Stimulated activated CD4-positive, alpha-beta T cell treated with anti-CD3 and anti-CD28 coated beads, TNF-alpha, amount 100 ng/mL, for 48 hours (primary cell): ENCODE measurements at regions not wholly inside any gene's neighbourhood (a gene's known extent, or its start where the extent isn't known, plus 50 kb on each side); places are given as distances from the start of the nearest gene placed in this dataset.
A peak's percentile ranks its signal among the peaks of the same experiment; 100 is the strongest.
"Not testable (repeated sequence)": the region's sequence is repeated elsewhere in the genome, so short reads cannot be mapped to it uniquely, and the experiment has no call there.

ENCODE experiments used
- DNase-seq, 3 donors: peaks; one replicate each; pipeline ENCODE4 v3.0.0-alpha.2; 2020; ENCODE audit warnings: low read depth in 3 of 3

DNA sequence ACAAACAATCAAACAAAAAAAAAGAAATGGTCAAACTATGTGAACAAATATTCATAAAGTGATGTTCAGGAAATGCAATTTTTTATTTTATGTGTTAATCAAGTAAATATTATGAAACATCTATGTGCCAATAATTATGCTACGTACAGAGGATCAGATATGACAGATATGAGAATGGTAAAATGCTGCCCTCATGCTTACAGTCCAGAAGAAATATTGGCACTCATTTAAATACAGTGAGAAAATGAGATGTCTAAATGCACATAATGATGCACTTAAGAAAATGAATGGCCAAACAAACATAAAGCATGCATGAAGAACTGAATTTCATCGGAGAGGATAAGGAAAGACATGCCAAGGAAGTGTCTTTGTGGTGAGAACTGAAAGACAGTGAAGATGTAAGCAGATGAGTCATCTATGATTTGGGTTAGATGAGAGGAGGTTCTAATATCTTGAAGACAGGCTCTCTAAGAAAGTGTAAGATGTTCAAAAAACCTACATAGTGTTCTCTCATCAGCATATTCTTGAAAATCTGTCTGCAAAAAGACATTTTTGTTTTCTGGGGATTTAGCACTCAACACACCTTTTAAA, 1231.1 kb upstream of the ACO1 start:
- no peak for DNase-seq

DNA sequence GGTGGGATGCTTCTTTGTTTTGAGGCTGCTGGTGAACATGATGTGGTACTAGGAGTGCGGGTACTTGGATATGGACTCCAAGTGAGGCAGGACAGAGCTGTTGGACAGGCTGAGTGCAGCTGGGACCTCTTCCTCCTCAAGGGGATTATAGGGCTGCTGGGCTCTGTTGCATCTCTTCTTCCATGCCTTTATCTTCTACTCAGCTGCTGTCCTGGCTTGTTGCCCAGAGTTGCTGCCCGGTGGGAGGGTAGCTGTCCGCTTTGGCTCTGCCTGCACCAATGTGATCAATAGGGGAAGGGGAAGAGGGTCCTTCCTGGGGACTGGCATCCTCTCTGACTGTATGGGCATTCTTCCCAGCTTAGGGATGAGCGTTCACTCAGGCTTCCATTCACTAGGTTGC, 1217.9 kb upstream of the ACO1 start:
- no peak for DNase-seq

DNA sequence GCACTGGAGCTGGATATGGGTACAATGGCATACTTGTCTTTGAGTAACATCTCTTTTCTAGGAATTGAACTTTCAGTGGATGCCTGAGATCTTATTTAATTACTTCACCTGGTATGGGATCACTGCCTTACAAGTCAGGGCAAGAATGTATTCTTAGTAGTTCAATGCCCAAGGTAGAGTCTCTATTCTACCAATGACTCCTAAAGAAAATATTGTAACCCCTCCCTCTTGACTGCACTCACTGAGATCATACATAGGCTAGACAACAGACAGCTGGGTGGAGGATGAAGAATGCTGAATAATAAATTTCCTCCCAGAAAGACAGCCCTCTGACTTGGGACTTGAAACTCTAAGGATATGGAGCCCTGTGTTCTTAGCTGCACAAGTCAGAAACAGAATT, 1216.3 kb upstream of the ACO1 start:
- no peak for DNase-seq

DNA sequence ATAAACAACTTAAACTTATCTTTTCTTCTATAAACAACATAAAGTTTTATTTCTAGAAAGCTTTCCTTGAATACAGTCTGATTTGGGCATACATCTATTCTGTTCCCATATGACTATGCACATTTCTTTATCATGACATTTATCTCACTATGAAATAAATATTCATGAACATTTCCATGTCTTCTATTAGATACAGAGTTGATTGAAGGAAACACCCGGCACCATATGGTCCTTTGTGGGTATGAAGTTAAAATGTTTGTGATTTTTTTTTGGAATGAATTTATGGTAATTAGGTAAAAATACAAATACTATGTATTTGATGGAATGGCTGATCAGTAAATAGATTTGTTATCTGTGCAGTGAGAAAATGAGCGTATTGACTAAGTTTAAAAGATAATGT, 1209.8 kb upstream of the ACO1 start:
- no peak for DNase-seq

DNA sequence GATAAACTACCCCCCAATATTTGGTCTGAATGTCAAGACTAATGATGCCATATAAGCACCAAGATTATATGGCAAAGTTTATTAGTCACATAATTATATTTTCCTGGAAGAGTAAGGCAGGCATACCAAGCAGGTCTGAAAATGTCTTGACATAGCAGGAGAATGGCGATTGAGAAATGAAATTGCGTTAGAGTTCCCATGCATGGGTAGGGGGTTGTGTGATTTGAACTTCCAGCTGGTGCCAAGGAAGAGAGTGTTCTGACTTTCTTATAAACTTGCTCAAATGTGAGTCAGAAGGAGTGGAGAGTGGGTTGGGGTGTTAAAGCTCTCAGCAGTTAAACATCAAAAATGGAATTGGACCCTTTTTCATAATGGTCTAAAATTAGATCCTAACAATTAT, 1200.6 kb upstream of the ACO1 start:
- DNase-seq, result no peak

DNA sequence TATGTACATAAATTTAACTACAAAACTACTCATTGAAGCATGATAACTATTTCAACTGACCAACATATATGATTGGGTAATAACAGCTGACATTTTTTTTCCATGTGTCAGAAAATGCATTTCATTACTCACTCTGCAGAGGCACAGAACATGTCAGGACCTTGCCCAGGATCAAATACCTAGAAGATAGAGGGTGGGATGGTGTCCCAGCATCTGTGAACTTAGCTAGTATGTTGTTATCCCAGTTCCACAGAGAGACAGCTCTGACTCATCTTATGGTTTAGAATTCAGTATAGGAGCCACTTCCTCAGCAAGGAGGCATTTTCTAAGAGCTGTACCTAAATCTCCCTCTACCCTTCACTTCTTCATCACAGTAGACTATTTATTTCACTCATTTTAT, 1198.6 kb upstream of the ACO1 start:
- no peak for DNase-seq

DNA sequence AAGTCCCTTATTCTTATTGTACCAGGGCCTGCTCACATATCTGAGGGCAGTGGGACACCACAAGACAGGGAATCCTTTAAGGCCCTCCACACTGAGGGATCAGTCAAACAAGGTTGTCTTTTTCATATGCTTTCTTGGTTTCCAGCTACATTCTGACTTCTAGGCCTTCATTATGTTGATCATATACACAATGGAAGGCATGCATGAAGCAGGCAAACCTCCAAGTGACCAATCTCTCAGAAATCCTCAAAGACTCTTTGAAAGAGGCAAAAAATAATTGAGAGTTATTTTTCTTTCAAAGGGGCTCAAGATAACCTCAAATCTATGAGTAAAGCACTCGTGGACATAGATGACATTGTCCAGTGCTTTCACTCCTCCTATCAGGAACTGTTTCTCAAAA, 1195.9 kb upstream of the ACO1 start:
- no peak for DNase-seq

DNA sequence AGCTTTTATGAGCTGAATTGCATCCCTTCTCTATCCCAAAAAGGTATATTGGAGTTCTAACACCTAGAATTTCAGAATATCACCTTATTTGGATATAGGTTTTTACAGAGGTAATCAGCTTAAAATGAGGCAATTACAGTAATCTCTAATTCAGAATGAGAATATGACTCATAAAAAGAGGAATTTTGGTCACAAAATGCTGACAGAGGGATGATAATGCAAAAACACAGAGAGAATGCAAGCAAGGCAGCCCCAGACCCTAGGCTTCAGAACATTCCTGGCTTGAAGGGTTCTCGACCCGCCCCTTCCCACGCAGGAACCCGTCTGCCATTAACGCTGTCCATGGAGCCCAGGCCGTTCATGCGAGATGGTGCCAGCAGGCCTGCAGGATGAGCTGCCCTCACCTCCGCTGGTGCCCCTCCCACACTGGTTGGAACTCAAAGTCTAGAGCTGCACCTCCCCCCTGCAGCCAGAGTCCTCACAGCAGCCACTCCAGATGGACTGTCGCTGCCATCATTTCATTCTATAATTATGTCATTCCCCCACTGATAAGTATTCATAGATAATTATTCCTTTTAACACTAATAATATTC, 1173.4 kb upstream of the ACO1 start:
- DNase-seq, result peak in 2 of 3 donors; percentile 1

DNA sequence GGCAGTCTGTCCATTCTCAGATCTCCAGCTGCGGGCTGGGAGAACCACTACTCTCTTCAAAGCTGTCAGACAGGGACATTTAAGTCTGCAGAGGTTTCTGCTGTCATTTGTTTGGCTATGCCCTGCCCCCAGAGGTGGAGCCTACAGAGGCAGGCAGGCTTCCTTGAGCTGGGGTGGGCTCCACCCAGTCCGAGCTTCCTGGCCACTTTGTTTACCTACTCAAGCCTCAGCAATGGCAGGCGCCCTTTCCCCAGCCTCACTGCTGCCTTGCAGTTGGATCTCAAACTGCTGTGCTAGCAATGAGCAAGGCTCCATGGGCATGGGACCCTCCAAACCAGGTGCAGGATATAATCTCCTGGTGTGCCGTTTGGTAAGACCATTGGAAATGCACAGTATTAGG, 1154.5 kb upstream of the ACO1 start:
- not testable (repeated sequence) for DNase-seq

DNA sequence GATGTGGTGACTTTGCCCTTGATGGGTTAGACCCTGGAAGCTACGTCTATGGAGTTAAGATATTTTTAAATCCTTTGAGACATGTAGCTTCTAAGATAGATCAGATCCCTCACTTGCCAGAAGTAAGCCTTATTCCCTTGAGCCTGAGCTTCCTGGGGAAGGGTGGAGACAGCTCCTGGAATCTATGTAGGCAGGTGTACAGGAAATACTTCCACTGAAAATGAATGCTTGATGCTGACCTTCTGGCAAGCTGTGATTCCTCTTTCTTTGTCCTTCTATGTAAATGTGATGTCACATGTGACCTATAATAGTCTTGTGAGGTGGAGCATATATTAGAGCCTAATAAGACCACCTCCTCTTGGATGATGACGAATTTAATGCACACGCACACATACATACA, 1152.0 kb upstream of the ACO1 start:
- no peak for DNase-seq

DNA sequence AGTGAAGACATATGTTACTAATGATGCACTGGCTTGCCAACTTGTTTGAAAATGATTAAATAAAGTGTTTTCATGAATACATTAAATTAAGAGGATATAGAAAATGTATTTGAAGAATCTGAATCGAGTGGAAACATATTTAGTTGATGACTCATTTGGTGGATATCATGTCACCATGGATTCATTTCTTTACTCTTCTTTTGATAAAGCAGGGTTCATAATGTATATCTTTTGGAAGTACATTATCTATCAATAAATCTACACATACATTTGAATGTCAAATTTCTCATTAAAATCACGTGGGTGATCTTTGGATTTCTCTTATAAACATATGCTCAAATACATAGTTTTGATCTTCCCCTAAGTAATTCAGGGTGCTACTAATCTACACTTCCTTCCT, 1148.1 kb upstream of the ACO1 start:
- DNase-seq, result no peak

DNA sequence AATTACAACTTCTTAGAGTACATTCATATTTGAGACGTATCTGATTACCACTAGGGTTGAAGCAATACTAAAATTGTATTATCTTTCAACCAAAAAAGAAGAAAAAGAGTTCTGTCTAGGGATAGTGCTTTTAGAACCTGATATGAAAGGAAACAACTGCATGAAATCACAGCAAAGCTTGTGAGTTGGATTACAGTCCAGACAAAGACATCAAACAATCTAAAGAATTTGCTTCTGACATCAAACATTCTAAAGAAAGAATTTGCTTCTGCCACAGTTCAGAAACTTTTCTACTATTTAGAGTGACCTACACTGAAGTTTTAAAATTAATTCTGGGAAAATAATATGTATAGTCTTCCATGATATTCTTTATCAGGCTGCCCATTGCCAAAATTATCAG, 1141.1 kb upstream of the ACO1 start:
- no peak for DNase-seq

DNA sequence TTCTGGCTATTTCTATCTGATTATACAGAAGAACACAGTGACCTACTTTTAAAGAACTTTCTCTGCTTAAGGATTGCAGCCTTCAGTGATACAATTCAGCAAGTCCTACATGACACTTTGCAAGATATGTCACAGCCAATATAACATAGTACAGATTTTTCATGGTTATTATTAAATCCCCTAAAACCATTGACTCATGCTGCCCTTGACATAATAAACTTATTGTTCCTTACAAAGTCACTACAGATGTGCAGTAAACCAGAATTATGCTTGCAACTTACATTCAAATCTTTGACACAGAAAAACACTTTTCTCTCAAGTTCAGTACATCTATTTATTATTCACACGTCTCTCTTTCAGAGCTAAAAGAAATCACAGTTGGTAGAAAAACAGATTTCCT, 1136.3 kb upstream of the ACO1 start:
- DNase-seq, result no peak

DNA sequence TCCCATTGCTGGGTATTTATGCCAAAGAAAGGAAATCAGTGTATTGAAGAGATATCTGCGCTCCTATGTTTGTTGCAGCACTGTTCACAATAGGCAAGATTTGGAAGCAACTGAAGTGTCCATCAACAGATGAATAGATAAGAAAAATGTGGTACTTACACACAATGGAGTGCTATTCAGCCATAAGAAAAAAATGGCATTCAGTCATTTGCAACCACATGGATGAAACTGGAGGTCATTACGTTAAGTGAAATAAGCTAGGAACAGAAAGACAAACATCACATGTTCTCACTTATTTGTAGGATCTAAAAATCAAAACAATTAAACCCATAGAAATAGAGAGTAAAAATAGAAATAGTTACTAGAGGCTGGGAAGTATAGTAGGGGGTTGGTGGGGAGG, 1133.1 kb upstream of the ACO1 start:
- no peak for DNase-seq

DNA sequence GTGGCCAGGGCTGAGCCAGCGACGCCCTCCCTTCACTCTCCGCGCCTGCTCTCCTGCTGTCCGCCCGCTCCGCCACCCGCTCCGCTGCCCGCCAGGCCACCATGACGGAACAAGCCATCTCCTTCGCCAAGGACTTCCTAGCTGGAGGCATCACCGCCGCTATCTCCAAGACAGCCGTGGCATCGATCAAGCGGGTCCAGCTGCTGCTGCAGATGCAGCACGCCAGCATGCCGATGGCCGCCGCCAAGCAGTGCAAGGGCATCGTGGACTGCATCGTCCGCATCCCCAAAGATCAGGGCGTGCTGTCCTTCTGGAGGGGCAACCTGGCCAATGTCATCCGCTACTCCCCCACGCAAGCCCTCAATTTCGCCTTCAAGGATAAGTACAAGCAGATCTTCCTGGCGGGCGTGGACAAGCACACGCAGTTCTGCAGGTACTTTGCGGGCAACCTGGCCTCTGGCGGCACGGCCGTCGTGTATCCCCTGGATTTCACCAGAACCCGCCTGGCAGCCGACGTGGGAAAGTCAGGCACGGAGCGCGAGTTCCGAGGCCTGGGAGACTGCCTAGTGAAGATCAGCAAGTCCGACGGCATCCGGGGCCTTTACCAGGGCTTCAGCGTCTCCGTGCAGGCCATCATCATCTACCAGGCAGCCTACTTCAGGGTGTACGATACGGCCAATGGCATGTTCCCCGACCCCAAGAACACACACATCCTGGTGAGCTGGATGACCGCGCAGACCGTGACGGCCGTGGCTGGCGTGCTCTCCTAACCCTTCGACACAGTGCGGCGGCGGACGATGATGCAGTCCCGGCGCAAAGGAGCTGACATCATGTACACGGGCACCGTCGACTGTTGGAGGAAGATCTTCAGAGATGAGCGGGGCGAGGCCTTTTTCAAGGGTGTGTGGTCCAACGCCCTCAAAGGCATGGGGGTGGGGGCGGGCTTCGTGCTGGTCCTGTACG, 1130.4 kb upstream of the ACO1 start:
- DNase-seq, result no peak

DNA sequence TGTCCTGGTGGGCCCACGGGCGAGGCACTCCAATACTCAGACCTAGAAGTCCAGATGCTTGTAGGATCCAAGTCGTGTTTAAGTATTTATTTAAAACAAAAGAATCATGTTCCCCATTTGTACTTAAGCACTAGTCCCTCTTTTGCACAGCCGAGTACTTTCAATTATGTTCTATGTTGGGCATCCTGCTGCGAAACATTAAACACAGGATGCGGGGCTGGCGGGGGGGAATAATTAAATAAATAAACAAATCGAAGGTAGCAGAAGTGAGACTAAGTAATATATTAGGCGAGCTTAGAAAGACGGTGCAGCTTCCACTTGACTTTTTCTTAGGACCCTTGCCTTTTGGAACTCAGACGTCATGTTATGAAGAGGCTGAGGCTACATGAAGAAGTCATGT, 1129.2 kb upstream of the ACO1 start:
- DNase-seq, result no peak

DNA sequence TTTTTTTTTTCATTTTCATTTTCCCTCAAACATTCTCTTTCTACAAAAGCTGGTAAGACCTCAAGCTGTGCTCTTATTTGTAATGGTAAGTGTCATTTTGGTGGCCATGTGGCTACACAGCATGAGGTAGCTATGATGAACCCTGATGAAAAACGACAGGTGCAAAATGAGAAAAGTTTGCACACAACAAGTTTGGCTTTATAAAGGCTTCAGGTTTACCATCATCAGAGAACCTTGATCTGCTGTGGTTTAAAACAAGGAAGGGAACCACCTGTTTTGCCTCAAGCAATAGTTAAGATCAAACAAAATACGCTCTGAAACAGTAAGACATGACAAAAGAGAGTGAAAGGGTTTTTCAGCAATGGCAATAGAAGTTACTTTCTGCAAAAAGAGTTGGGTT, 1124.6 kb upstream of the ACO1 start:
- DNase-seq, result no peak

DNA sequence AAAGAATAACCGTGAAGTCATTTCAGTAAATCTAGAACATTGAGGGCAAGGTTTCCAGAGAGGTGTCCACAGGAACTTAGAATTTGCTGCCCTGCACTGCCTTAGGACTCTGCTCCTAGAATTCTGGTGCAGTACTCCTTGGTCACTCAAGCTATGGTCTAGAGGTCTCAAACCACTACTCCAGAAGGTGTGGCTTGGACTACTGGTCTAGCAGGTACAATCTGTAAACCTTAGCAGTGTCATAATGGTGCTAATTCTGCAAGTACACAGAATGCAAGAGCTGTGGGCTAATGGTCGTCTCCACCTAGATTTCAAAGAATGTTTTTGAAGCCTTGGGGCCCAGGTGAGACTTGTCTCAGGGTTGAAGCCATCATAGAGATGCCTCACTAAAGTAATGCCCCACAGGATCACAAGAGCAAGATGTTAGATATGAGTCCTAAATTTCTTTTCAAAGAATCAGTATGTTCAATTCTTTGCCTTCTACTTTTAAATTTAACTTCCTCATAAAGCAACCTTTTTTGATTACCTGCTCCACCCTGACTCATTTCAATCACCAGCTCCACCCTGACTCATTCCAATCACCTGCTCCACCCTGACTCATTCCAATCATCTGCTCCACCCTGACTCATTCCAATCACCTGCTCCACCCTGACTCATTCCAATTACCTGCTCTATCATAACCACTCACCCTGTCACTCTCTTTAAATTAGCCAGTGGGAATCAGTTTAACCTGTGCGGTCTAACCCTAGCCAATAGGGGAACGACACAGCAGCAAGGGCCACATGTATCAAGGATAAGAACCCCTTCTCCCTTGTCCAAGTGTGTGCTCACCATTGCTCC, 1111.8 kb upstream of the ACO1 start:
- DNase-seq, result peak in 1 of 3 donors; percentile 16

DNA sequence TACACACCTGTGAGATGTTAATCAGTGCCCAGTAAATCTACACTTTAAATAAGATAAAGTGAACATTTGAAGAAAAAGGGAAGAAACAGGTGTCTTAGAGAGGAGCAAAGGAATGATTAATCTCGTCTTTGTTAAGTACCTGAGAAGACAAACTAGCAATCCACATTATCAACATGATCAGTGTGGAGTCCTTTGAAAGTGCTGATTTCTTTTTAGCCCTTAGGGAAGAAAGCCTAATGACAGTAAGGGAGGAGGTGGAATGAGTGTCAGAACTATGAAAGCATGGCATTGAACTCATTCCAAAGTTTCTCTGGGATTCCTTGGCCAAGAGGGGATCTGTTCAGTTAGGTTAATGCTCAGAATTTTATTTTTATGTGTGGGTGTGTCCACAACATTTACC, 1109.0 kb upstream of the ACO1 start:
- no peak for DNase-seq

DNA sequence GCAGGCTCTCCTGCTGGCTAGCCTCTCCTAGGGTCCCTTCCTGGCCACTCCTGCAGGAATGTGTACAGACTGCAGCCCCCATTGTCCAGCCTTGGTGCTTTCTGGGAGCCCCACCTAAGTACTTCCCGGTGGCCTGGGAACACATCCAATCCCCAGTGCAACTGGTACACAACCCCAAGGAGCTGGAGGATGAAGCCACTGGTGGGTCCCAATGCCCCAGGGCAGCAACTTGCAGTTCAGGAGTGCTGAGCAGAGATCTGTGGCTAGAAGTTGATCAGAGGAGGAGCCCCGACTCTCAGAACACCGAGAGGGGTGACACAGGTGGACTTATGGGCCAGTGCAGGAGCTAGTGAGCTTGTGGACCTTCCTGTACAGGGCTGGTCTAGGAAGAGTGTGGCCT, 1093.7 kb upstream of the ACO1 start:
- DNase-seq, result no peak

DNA sequence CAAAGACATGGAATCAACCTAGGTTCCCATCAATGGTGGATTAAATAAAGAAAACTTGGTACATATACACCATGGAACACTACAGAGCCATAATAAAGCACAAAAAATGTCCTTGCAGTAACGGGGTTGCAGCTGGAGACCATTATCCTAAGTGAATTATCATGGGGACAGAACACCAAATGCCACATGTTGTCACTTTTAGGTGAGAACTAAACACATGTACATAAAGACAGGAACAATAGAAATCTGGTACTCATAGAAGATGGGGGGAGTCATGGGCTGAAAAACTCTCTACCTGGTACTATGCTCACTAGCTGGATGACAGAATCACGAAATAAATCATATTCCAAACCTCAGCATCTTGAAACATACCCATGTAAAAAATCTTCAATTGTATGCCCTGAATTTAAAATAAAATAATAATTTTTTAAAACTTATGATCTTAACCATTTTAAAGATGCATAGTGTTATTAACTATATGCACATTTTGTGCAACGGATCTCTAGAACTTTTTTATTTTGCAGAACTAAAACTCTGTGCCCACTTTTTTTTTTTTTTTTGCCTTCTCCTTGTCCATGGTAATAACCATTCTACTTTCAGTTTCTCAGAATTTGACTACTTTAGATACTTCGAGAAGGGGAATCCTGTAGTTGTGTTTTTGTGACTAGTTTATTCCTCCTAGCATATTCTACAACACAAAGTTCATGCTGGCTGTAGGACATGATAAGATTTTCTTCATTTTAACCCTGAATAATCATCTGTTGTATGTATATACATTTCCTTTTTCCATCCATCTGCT, 1081.6 kb upstream of the ACO1 start:
- DNase-seq, result no peak
